Central memory CD4-positive, alpha-beta T cell (primary cell): ENCODE measurements at regions not wholly inside any gene's neighbourhood (a gene's known extent, or its start where the extent isn't known, plus 50 kb on each side); places are given as distances from the start of the nearest gene placed in this dataset.
"Not testable (repeated sequence)": the region's sequence is repeated elsewhere in the genome, so short reads cannot be mapped to it uniquely, and the experiment has no call there.

Experiments
- DNase-seq: peaks from one replicate; pipeline ENCODE4 v3.0.0; 2022

- no peak for DNase-seq
Observed at GRCh38 chr7:68250143-68250542, 1253.5 kb downstream of the TYW1 start.

DNA sequence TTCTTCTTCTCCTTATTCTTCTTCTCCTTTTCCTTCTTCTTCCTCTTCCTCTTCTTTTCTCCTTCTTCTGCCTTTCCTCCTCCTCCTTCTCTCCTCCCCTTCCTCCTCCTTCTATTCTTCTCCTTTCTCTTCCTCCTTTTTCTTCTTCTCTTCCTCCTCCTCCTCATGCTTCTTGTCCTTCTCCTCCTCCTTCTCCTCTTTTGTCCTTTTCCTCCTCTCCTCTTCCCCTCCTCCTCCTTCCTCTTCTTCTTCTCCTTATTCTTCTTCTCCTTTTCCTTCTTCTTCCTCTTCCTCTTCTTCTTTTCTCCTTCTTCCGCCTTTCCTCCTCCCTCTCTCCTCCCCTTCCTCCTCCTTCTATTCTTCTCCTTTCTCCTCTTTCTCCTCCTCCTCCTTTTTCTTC, 1258.2 kb downstream of the TYW1 start:
- not testable (repeated sequence) for DNase-seq

GRCh38 chr7:68256295-68256694, 1259.7 kb downstream of the TYW1 start:
- no peak for DNase-seq

DNA sequence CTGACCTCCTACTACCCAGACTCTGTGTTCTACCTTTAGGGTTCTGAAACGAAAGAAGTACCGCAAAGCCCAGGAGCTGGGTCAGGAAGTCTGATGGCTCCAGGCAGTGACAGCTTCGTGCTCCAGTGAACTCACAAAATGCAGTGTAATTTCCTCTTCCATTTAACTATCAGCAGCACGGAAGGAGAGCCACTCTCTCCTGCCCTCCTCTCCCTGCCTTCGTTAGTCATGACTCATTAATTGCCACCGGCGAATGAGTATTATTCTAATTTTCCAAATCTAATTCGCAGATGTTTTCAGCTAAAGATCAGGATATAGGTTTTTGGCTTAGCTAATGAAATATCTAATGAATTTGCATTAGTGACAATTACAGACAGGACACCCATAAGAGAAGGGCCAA, 1262.0 kb downstream of the TYW1 start:
- no peak for DNase-seq

DNA sequence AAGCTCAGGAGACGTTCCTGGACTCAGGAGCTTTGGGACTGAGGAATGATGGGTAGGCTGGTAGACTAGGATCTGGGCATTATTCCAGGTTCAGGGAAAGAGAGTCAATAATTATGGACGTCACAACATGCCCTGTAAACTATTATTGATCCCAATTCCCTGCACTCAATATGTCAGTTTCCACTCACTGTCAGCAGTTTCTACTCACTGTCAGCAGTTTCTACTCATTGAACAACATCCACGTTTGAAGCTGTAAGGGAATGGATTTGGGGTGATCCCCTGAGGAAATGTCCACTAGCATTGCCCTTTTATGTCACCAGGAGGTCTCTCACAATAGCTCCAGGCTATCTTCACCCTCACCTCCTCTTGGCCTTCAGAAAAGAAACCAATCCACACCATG, 1268.6 kb downstream of the TYW1 start:
- DNase-seq = no peak

DNA sequence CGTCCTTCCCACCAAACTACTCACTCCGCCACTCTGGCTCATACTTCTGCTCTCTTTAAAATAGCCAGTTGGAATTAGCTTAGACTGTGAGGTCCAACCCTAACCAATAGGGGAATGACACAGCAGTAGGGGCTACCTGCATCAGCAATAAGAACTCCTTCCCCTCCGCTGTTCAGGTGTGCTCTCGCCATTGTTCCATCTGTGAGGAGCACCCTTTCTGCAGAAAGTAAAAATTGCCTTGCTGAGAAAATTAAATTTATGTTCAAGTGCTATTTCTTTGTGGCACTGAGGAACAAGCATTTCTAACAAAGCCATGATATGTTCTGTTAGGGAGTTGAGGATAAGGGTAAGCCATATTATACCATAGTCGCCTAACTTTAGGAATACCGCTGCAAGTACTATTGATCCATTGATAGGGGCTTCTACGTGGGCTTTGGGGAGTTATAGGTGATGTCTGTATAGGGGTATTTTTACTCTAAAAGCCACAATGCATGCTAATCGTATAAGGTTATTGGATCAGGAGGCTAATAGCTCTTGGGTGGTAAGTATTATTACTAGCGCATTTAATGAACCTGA, 1269.5 kb downstream of the TYW1 start:
- DNase-seq = no peak

- DNase-seq = no peak
Observed at GRCh38 chr7:68267486-68267885, 1270.9 kb downstream of the TYW1 start.

DNA sequence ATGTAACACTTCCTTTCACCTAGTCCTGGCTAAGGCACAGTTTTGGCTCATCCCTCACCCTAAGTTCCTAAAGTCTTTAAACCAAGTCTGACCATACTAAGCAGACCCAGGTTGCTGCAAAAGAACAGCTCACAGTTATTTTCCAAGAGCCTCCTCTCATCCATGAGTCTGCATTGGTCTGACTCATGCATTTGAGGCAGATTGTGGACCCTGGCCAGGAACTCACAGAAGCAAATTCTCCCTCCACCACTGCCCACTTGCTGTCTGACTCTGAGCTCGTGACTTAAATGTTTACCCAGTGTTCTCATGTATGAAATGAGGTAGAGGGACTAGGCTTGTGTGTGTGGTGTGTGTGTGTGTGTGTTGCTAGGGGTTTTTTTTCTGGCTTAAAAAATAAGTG, 1272.8 kb downstream of the TYW1 start:
- no peak for DNase-seq

GRCh38 chr7:68272507-68272906, 1275.9 kb downstream of the TYW1 start:
- no peak for DNase-seq

- DNase-seq = no peak
Observed at GRCh38 chr7:68276725-68277124, 1280.1 kb downstream of the TYW1 start.

GRCh38 chr7:68279827-68280400, 1283.3 kb downstream of the TYW1 start:
- no peak for DNase-seq

GRCh38 chr7:68280931-68281330, 1284.3 kb downstream of the TYW1 start:
- no peak for DNase-seq

DNA sequence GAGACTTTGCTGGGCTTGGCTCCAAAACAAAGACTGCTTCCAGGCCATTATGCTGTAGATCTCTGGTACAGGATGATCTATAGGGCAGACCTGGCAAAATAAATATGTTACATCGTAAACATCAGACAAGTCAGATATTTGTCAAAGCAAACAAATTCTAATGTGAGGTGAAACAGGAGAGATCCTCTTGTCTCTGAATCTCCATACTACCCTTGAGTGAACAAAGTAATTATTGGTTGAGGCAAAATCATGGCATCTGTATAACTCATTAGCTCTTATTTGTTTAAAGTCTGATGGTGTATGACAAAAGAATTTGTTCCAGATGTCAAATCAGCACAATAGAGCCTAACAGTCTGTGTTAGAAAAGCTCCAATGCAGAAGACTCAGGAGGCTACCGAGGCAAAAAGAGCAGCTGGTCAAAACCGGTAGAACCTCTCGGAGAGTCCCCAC, 1291.5 kb downstream of the TYW1 start:
- no peak for DNase-seq

- no peak for DNase-seq
Observed at GRCh38 chr7:68291710-68292109, 1295.1 kb downstream of the TYW1 start.

DNA sequence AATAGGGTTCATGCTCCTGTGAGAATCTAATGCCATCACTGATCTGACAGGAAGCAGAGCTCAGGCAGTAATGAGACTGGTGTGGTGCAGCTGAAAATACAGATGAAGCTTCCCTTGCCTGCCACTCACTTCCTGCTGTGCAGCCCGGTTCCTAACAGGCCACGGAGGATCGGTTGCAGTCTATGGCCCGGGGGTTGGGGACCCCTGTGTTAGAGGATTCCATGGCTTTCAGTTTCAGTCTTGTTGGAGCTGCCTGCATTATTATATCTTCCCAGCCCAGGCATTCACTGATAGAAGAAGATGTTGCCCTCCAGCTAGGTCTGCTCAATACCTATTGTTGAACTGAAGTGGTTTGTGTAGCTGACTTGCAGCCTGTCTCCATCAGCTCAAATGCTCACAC, 1298.8 kb downstream of the TYW1 start:
- DNase-seq = no peak

DNA sequence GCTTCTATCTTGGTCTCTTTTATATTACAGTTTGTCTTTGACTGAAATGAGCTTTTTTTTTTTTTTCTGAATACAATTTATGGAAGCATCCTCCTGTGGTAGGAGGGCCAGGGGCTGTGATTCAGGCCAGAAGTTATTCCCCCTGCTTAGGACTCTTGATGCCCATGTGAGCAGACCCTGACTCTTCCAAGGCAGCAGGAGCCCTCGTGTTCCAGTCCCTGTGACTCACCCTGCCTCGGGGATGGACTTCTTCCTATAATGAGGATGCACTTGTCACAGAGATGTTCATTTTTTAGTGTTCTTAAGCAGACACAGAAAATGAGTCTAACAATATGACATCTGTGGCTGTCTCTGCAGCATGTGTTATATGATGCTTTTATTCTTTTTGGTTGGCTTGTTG, 1293.7 kb upstream of the AUTS2 start:
- DNase-seq = no peak

- no peak for DNase-seq
Observed at GRCh38 chr7:68306692-68307107, 1291.6 kb upstream of the AUTS2 start.

- DNase-seq = no peak
Observed at GRCh38 chr7:68309271-68309670, 1289.0 kb upstream of the AUTS2 start.

GRCh38 chr7:68309806-68310205, 1288.5 kb upstream of the AUTS2 start:
- DNase-seq = no peak

GRCh38 chr7:68311958-68312357, 1286.3 kb upstream of the AUTS2 start:
- DNase-seq = no peak

- DNase-seq = no peak
Observed at GRCh38 chr7:68313806-68314205, 1284.5 kb upstream of the AUTS2 start.

DNA sequence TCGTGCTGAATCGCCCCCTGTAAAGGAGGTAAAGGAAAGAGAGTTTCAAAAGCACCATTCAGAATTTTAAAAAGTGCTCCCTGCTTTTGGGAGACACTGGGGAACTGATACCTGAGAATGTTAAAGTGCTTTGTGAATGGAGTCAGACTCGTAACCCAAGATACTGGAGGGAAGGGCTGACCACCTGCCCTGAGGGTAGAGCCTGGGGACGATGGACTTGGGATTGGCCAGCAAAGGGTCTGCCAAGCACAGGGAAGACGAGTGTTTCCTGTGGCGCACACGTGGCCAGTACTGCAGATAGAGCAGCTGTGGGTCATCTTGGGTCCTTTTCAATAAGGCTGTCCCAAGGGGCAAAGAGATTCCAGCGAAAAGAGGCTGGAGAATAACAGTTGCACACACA, 1284.1 kb upstream of the AUTS2 start:
- no peak for DNase-seq

GRCh38 chr7:68317476-68317875, 1280.8 kb upstream of the AUTS2 start:
- no peak for DNase-seq

DNA sequence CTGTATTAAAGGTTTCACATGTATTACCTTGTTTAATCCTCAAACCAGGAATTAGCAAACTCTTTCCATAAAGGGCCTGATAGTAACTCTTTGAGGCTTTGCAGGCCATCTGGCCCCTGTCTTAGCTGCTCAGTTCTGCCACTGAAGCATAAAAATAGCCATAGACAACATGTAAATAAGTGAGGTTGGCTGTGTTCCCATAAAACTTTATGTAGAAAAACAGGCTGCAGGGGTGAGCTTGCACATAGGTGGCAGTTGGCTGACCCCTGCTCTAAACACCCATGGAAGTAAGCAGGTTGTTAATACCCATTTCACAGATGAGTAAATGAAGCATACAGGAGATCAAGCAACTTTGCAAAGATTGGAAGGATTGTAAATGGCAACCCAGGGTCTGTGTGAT, 1279.2 kb upstream of the AUTS2 start:
- DNase-seq = no peak

DNA sequence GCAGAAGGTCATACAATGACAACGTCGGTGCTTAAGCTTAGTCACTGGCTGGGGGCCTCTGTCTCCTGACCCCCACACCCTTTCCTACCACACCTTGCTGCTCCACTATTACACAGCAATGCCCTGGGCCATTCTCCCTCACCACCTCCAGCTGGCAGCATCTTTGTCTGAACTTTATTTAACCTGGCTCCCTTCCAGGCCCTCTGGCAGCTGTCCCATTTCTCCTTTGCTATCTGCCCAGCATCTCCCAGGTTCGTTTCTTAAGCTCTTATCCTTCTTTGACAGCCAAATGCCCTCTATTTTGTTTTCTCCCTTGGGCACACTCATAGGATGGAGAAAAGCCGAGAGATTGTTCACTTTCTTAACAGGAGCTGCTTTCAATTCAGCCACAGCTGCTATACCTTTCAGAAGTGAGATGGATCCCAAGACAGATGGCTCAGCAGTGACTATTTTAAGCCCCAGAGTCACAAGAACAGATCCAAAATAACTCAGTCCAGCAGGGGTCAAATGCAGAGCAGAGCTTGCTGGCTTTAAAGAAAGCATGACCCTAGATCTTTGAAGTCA, 1277.1 kb upstream of the AUTS2 start:
- DNase-seq = no peak
